PC-9 (cell line): ENCODE measurements at regions not wholly inside any gene's neighbourhood (a gene's known extent, or its start where the extent isn't known, plus 50 kb on each side); places are given as distances from the start of the nearest gene placed in this dataset.
"Not testable (repeated sequence)": the region's sequence is repeated elsewhere in the genome, so short reads cannot be mapped to it uniquely, and the experiment has no call there.

ENCODE experiments used
- BruUV-seq: library from RNA; stranded (reverse); fragments of 400-500 nt; replicated peaks from 2 replicates; lab custom pipeline; 2021; lab: Mats Ljungman, UMichigan
- CTCF ChIA-PET: fragments of 300-600 bp; sonication (Branson Sonifier 250); formaldehyde crosslinking; loops from one replicate; lab custom pipeline; 2022; ENCODE audit warnings: antibody characterized with exemption; lab: Charles Lee
- POLR2A ChIA-PET: fragments of 300-600 bp; sonication (Branson Sonifier 250); formaldehyde crosslinking; loops from one replicate; lab custom pipeline; 2022; ENCODE audit warnings: antibody characterized with exemption; ENCODE audit not compliant: unreplicated experiment; lab: Charles Lee
- DNase-seq, 2 experiments: peaks; one replicate each; pipeline versions ENCODE4 v3.0.0 to v3.0.0-alpha.2; 2015 to 2022; ENCODE audit warnings: mixed read lengths in 1 of 2
- H2AFZ ChIP-seq: fragments of 200-600 bp; sonication (generic); 2 replicates; pipeline ENCODE4 v1.8.1; 2017; ENCODE audit warnings: antibody characterized with exemption
- H3F3A ChIP-seq: fragments of 200-600 bp; sonication (generic); 2 replicates; pipeline ENCODE4 v1.8.1; 2017; ENCODE audit warnings: antibody characterized with exemption, mild to moderate bottlenecking, low read depth; ENCODE audit not compliant: insufficient read depth
- H3K27ac ChIP-seq: fragments of 200-600 bp; sonication (generic); 2 replicates; pipeline ENCODE4 v1.6.1; 2016; ENCODE audit warnings: mixed run types
- H3K27me3 ChIP-seq: fragments of 200-600 bp; sonication (generic); 2 replicates; pipeline ENCODE4 v1.6.1; 2016; ENCODE audit warnings: low read depth, mixed run types; ENCODE audit not compliant: insufficient read depth
- H3K36me3 ChIP-seq: fragments of 200-600 bp; sonication (generic); 2 replicates; pipeline ENCODE4 v1.6.1; 2016; ENCODE audit warnings: low read depth, mixed run types
- H3K4me1 ChIP-seq: fragments of 200-600 bp; sonication (generic); replicated peaks from 2 replicates; pipeline ENCODE4 v1.6.1; 2016; ENCODE audit warnings: mixed run types; ENCODE audit not compliant: insufficient read depth
- H3K4me2 ChIP-seq: fragments of 200-600 bp; sonication (generic); 2 replicates; pipeline ENCODE4 v1.6.1; 2017; ENCODE audit warnings: mixed run types
- H3K4me3 ChIP-seq: fragments of 200-600 bp; sonication (generic); 2 replicates; pipeline ENCODE4 v1.6.1; 2016; ENCODE audit warnings: mixed run types
- H3K79me2 ChIP-seq: fragments of 200-600 bp; sonication (generic); 2 replicates; pipeline ENCODE4 v1.6.1; 2017; ENCODE audit warnings: low read depth, mixed run types
- H3K9me2 ChIP-seq: fragments of 200-600 bp; sonication (generic); 2 replicates; pipeline ENCODE4 v1.8.1; 2017; ENCODE audit warnings: mild to moderate bottlenecking; ENCODE audit not compliant: insufficient read depth
- H3K9me3 ChIP-seq: fragments of 200-600 bp; sonication (generic); 2 replicates; pipeline ENCODE4 v1.8.1; 2016; ENCODE audit warnings: low read depth; ENCODE audit not compliant: insufficient read depth
- H4K20me1 ChIP-seq: fragments of 200-600 bp; sonication (generic); 2 replicates; pipeline ENCODE4 v1.8.1; 2017; ENCODE audit not compliant: insufficient read depth
- CTCF ChIP-seq: fragments of 200-600 bp; sonication (generic); conservative IDR thresholded peaks from 2 replicates; pipeline ENCODE4 v1.6.1; 2017; ENCODE audit warnings: mixed run types, antibody characterized with exemption, mild to moderate bottlenecking, moderate library complexity
- EZH2 ChIP-seq: fragments of 200-600 bp; sonication (generic); IDR thresholded peaks from 2 replicates; pipeline ENCODE4 v1.8.0; 2017; ENCODE audit warnings: antibody characterized with exemption, low read depth
- intact Hi-C: fragments of 100-400 bp; cut with micrococcal nuclease; formaldehyde crosslinking; loops from one replicate; pipeline ENCODE4 v1.10.0; 2022; ENCODE audit not compliant: unreplicated experiment

GRCh38 chr2:152260939-152261338 lies 74.0 kb upstream of the FMNL2 start:
- Histone ChIP-seq H3K36me3 (no peaks in the 10 kb centered on the region), H3K4me3 (no peak overlapping the region), H3K9me2 (no peaks in the 10 kb centered on the region), H2AFZ (no peak overlapping the region), H3K4me1 (no peaks in the 10 kb centered on the region), H3K79me2 (no peaks in the 10 kb centered on the region), H3F3A (no peaks in the 10 kb centered on the region), H3K27ac (no peak overlapping the region), H3K27me3 (no peaks in the 10 kb centered on the region), H3K4me2 (no peak overlapping the region), H3K9me3 (no peaks in the 10 kb centered on the region), H4K20me1 (no peaks in the 10 kb centered on the region)
- ChIA-PET POLR2A (no interaction called here), CTCF (no interaction called here)
- TF ChIP-seq CTCF, result no peak
- no peak for TF ChIP-seq EZH2
- intact Hi-C loops, result no loop called here
- DNase-seq, result no peak
- no TSS peak for BruUV-seq

- Histone ChIP-seq H3K27ac (no peak overlapping the region), H3K4me1 (no peaks in the 10 kb centered on the region), H3K79me2 (no peaks in the 10 kb centered on the region), H3K27me3 (no peaks in the 10 kb centered on the region), H3K9me2 (no peaks in the 10 kb centered on the region), H3K36me3 (no peaks in the 10 kb centered on the region), H3K4me3 (no peak overlapping the region), H3F3A (no peaks in the 10 kb centered on the region), H3K4me2 (no peak overlapping the region), H4K20me1 (no peaks in the 10 kb centered on the region), H3K9me3 (no peaks in the 10 kb centered on the region; the same call in 1 of the 2 replicates), H2AFZ (no peak overlapping the region)
- no peak for TF ChIP-seq EZH2
- CTCF ChIA-PET, result no interaction called here
- BruUV-seq, result no TSS peak
- DNase-seq, result no peak
- intact Hi-C loops, result no loop called here
- POLR2A ChIA-PET, result no interaction called here
Measured at GRCh38 chr2:152263911-152264310, 71.1 kb upstream of the FMNL2 start.

GRCh38 chr2:152273732-152274260 lies 61.2 kb upstream of the FMNL2 start:
- H3K4me1 ChIP-seq, H3K4me2 ChIP-seq, H3K9me2 ChIP-seq, H2AFZ ChIP-seq, H3K4me3 ChIP-seq, H3K79me2 ChIP-seq, H3K27ac ChIP-seq, intact Hi-C loops, POLR2A ChIA-PET, H3K27me3 ChIP-seq, H3K36me3 ChIP-seq, CTCF ChIA-PET, DNase-seq, H4K20me1 ChIP-seq, BruUV-seq, H3F3A ChIP-seq, H3K9me3 ChIP-seq: not testable (repeated sequence)

- H3K9me2 ChIP-seq, POLR2A ChIA-PET, DNase-seq, H4K20me1 ChIP-seq, H3F3A ChIP-seq, H3K4me1 ChIP-seq, intact Hi-C loops, H3K27me3 ChIP-seq, BruUV-seq, H3K27ac ChIP-seq, H3K36me3 ChIP-seq, H3K4me2 ChIP-seq, CTCF ChIA-PET, H3K79me2 ChIP-seq, H2AFZ ChIP-seq, H3K4me3 ChIP-seq, H3K9me3 ChIP-seq: not testable (repeated sequence)
Measured at GRCh38 chr2:152277896-152278295, 57.1 kb upstream of the FMNL2 start.
